GM12874 (cell line): ENCODE measurements at regions not wholly inside any gene's neighbourhood (a gene's known extent, or its start where the extent isn't known, plus 50 kb on each side); places are given as distances from the start of the nearest gene placed in this dataset.

Source experiments
- TF ChIP-seq, protein P1 (sequence below): IDR thresholded peaks from 2 replicates; pipeline ENCODE4 v1.5.1; 2011; ENCODE audit warnings: low read depth, mild to moderate bottlenecking, control low read depth, low read length, moderate library complexity; ENCODE audit not compliant: insufficient read depth

DNA sequence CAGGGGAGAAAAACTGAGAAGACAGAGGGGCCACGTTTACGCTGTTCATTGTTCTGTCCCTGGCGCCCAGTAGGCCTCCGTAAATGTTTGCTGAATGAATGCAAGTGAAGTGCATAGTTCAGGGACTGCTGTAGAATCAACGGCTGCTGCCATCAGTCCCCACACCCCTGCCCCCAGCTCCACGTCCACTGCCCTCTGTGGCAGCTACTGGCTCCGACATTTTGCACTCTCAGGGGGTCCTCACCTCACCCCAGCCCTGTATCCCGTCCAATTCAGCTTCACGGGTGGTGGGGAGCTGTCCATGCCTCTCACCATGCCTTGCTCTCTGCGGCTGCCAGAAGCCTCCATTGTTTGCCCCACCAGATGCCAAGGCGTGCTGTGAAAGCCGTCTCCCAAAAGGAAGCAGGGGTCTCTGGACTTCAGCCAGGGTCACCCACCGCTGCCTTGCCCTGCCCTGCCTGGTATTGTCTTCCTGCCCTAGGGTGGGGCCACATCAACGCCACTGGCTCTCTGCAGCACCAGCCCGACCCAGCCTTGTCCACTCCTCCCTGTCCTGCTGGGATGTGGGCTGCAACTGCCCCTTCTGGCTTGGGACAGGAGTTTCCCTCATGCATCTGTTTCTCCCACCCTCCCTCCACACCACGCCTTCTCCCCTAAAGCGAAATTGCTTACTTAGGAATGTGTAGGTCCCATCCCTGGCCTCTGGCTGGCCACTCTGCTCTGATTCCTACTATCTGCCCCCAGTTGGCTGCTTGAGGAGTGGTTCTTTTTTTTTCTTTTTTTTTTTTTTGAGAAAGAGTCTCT is 86.0 kb downstream of the RHOB start:
- TF ChIP-seq, protein P1, sequence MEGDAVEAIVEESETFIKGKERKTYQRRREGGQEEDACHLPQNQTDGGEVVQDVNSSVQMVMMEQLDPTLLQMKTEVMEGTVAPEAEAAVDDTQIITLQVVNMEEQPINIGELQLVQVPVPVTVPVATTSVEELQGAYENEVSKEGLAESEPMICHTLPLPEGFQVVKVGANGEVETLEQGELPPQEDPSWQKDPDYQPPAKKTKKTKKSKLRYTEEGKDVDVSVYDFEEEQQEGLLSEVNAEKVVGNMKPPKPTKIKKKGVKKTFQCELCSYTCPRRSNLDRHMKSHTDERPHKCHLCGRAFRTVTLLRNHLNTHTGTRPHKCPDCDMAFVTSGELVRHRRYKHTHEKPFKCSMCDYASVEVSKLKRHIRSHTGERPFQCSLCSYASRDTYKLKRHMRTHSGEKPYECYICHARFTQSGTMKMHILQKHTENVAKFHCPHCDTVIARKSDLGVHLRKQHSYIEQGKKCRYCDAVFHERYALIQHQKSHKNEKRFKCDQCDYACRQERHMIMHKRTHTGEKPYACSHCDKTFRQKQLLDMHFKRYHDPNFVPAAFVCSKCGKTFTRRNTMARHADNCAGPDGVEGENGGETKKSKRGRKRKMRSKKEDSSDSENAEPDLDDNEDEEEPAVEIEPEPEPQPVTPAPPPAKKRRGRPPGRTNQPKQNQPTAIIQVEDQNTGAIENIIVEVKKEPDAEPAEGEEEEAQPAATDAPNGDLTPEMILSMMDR: no peak

DNA sequence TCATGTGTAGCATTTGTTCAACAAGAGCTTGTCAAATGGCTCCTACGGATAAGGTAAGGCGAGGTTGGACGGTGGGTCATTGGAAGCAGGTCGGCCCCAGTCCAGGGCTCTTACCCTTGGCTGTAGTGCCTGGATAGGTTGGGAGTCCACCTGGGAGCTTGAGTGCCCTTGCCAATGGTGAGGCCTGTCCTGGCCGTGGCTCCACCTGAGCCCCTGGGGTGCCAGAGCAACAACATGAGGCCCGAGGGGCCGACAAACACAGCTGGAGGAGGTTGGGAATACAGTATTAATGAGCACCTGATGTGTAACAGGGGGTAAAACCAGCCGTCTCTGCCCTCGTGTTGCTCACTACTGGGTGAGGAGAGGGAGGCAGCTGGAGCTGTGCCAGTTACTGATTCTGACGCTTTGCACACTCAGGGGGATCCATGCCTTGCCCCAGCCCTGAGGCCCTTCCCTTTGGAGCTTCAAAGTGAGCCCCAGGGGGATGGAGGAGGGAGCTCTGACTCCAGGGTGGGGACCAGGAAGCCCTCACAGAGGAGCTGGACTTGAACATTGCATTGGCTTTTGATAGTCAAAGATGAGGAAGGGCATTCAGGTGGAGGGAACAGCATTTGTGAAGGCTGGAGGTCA is 87.2 kb downstream of the RHOB start:
- TF ChIP-seq, protein P1: no peak

DNA sequence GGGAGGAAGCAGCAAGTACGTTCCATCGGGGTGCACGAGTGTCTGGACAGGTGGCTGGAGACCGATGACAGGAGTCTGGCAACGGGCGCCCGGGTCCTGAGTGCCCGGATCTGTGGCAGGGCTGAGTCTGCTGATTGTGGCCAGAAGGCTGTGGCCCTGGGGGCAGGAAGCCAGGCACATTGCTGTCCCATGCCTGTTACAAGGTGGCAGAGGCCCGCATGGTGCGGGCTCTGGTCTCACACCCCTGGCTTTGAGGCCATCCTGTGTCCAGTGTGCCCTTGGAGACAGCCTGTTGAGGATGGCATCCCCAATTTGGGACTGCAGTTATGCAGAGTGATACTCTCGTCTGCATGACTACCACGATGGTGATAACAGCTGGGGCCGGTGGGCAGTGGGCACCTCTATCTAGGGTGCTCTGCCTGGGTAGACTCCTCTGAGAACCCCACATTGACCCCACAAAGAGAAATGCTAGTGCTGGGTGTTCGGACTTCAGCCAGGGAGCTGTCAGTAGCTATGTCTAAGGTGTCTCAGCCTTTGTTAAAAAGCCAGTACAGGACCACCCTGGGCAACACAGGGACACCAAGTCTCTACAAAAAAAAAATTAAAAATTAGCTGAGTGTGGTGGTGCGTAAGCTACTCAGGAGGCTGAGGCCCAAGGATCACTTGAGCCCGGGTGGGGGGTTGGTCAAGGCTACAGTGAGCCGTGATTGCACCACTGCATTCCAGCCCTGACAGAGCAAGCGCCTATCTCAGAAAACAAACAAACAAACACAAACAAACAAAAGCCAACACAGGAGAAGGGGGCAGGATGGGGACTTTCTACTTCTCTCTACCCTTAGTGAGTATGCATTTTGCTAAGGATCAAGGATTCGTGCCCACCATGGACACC is 88.3 kb downstream of the RHOB start:
- TF ChIP-seq, protein P1: no peak

DNA sequence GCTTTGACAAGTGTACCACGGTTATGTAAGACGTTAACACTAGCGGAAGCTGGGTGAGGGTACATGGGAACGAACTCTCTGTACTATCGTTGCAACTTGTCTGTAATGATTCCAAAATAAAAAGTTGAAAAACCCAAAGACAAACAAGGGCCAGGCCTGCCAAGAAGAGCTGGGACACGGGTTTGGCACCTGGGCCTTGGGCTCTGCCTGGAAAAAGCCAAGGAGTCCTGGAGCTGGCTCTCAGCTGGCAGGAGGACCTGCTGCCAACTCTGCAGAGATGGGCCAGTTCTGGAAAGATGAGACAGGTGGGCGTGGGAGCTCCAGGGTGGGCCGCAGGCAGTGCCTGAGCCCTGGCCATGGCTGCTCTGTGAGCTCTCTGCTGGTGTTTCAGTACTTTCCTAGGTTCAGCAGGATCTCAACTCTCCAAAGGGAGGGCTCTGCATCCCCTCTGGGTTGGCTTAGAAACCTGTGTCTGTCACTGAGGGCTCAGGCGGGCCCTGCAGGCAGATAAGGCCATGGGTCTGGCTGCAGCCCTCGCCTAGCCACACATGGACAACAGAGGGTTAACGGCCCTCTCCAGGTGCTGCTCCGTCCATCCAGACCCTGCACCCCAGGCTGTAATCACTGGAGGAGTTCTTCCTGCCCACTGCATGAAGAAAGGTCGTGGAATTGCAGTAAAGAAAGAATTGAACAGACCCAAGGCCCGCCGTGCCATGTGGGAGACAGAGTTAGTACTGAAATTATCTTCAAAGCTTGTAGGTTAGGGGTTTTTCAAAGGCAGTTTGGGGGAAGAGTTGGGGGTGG is 89.9 kb downstream of the RHOB start:
- TF ChIP-seq, protein P1: no peak

DNA sequence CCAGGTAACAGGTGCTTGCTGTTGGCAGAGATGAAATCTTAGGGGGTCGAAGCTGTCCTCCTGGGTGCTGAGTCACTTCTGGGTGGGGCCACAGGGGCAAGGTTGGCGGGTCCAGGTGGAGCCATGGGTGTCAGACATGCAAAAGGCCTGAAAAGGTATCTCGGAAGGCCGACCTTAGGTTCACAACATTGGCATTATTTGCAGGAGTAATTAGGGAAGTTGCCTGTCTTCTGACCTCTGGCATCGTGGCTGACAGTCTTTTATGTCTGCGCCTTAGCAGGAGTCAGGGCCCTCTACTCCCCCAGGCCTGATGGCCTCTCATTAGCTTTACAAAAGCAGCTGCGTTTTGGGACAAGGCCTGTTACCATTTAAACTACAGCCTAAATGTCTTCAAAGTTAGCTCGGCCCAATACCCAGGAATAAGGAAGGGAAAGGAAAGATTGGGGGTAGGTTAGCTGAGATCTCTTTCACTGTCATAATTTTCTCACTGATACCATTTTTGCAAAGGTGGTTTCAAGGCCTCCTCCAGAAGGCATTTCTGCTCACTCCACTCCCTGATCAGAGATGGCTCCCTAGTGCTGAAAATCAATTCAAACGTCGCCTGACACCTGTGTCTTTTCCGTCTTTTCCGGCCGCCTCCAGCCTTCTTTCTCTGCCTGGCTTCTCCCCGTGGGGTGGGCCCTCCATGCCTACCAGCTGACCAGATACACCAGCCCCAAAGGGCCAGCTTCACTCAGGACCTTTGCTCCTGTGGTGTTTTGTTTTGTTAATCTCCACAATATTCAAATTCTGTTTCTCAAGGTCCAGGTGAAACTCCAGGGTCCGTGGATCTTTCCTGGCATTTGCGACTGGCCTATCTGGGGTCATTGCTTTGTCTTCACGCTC is 90.8 kb downstream of the RHOB start:
- TF ChIP-seq, protein P1: no peak

DNA sequence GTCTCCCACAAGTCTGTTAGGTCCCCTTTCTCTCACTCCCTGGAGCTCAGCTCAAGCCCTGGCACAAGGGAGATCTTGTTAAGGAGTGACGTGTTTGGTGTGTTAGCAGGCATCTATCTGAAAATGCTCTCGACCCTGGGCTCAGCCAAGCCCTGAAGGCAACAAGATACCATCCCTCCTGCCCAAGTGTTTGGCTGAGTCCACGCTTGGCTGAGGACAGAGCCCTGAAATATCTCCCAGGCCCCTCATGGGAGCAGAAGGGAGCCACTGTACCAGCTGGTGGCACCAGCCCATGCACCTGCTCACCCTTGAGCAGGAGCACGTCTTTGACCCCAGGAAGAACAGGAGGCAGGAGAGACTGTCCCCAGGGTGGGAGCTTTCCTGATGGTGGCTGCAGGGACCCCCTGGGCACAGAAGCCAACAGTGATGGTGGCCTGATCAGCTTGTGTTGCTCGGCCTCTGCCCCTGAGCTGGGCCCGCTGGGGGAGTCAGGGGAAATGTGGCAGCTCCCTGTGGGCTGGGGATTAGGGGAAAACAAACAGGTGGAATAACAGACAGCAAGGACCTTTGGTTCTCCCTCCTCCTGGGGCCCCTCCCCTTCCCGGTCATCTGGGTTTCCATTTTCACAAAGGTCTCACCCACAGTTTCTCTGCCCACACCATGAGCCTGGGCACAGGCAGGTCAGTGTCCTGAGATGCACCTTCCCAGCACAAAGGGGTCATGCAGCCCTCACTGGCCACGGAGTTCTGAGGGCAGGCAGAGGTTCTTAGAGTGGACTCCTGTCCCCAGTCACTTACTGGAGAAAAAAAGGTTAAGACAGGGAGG is 91.6 kb downstream of the RHOB start:
- TF ChIP-seq, protein P1: no peak
